ENCODE measurements at regions not wholly inside any gene's neighbourhood (a gene's known extent, or its start where the extent isn't known, plus 50 kb on each side); places are given as distances from the start of the nearest gene placed in this dataset.
"Not testable (repeated sequence)": the region's sequence is repeated elsewhere in the genome, so short reads cannot be mapped to it uniquely, and the experiment has no call there.

DNA sequence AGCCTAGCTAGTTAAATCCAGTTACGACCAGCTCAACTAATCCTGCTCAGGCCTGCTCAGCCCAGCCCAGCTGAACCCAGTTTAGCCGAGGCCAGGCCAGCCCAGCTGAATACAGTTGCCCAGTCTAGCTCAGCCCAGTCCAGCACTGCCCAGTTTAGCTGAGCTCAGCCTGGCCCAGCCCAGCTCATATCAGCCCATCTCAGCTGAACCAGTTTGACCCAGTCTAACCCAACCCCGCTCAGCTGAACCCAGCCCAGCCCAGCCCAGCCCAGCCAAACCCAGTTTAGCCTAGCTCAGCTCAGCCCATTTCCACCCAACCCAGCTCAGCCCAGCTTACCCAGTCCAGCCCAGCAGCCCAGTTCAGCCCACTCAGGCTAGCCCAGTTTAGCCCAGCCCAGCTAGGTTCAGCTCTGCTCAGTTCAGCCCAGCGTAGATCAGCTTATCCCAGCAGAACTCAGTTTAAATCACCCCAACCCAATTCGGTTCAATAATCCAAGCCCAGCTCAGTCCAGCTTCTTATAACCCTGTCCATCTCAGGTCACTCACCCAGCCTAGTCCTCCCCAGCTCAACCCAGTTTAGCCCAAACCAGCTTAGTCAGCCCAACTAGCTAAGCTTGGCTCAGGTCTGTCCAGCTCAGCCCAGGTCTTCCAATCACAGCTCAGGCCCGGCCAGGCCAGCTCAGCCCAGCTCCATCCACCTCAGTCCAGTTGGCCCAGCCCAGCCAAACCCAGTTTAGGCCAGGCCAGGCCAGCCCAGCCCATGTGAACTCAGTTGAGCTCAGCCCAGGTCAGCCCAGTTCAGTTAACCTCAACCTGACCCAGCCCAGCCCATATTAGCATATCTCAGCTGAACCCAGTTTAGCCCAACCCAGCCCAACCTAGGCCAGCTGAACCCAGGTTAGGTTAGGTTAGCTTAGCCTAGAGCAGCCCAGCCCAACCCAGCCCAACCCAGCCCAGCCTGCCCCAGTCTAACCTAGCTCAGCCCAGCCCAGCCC, 76.7 kb downstream of the TMEM121 start:
- H3K27me3 ChIP-seq (replicated peaks; ENCODE audit: insufficient read depth): no peaks in the 10 kb centered on the region
- no peaks in the 10 kb centered on the region for H3K36me3 ChIP-seq
- no peak overlapping the region for H3K4me3 ChIP-seq
- ATAC-seq (ENCODE audit: insufficient number of reproducible peaks, low FRiP score, low read depth): no peak
- H3K27ac ChIP-seq: no peak overlapping the region
- no peaks in the 10 kb centered on the region for H3K4me1 ChIP-seq (ENCODE audit: control insufficient read depth in 1 of 2, low read depth in 2 of 2)
- TF ChIP-seq, protein P1, sequence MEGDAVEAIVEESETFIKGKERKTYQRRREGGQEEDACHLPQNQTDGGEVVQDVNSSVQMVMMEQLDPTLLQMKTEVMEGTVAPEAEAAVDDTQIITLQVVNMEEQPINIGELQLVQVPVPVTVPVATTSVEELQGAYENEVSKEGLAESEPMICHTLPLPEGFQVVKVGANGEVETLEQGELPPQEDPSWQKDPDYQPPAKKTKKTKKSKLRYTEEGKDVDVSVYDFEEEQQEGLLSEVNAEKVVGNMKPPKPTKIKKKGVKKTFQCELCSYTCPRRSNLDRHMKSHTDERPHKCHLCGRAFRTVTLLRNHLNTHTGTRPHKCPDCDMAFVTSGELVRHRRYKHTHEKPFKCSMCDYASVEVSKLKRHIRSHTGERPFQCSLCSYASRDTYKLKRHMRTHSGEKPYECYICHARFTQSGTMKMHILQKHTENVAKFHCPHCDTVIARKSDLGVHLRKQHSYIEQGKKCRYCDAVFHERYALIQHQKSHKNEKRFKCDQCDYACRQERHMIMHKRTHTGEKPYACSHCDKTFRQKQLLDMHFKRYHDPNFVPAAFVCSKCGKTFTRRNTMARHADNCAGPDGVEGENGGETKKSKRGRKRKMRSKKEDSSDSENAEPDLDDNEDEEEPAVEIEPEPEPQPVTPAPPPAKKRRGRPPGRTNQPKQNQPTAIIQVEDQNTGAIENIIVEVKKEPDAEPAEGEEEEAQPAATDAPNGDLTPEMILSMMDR (IDR thresholded peaks at IDR 0.05): no peak
- no peak for DNase-seq (ENCODE audit: low spot score)
- H3K9me3 ChIP-seq: no peaks in the 10 kb centered on the region

DNA sequence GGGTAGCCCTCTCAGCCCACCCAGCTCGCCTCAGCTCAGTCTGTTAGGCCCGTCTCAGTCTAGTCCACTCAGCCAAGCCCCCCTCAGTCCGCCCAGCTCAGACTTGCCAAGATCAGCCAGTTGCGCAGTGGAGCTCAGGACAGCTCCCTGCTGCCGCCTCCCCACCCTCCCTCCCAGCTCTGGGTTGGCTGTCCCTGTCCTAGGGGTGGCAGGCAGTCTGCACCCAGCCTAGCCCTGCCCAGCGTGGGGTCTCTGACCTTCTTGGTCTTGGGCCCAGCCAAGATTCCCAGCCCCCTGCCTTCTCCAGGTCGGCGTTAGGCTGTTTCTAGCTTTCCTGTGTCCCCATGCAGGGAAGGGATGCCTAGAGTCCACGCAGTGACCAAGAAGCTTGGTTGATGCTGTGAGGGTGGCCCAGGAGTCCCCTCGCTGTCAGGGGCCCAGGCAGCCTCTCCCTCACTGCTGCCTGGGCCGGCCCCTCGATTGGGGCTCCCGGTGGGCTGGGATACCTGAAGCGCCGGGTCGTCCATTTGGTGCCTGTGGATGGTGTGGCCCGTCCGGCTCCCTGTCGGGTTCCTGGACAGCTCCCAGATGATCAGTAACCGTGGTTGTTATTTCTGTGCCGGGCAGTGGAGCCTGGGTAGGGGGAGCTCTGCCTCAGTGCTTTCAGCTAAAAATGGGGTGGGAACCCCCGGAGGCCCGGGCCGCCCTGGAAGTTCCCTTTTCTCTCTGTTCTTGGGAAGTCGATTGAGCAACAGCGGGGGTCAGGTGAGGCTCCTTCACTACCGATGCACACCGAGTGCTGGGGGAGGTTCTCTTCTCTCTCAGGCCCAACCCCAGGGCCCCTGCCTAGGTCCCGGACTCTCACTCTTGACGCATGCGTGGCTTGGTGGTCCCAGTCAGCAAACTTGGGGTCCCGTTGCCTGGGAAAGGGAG, 78.4 kb downstream of the TMEM121 start:
- DNase-seq (ENCODE audit: low spot score); ATAC-seq (ENCODE audit: insufficient number of reproducible peaks, low FRiP score, low read depth); H3K9me3 ChIP-seq; H3K36me3 ChIP-seq; H3K27ac ChIP-seq; H3K4me3 ChIP-seq; H3K4me1 ChIP-seq (ENCODE audit: control insufficient read depth in 1 of 2, low read depth in 2 of 2); H3K27me3 ChIP-seq (replicated peaks; ENCODE audit: insufficient read depth): not testable (repeated sequence)

DNA sequence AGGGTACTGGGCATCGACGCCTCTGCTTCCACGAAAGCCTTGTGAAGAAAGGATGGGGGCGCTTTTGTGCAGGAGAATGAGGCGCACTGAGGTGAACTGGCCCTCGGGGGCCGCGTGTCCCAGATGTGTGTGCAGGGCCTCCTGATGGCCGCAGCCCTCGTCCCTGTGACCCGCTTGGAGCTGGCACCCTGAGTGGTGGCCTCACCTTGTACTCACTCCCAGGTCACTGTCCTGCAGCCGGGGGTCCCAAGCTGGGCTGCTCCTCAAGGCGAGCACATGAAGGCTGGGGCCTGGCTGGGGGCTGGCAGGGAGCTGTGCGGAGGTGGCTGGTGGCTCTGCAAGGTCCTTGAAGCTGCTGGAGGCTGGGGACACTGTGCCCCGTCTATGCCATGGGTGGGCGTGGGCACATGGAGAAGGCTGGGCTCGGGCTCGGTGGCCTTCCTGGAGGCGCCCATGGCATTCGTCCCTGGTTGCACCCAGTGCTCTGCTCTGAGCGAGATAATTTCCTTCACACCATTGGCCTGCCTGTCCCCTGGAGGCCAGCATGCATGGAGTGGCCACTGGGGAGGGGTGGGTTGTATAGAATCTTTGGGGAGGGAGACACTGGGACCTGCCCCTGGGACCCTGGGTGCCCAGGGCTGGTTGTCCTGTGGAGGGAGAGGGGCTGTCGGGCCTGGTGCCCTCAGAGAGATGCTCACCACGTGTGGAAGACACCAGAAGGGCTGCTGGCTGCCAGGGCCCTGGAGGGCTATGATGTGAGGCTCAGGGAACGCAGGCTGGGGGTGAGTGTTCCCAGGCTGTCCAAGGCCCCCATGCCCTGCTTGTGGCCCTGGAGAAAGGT, 79.3 kb downstream of the TMEM121 start:
- Histone ChIP-seq H3K4me3 (no peak overlapping the region), H3K4me1 (ENCODE audit: control insufficient read depth in 1 of 2, low read depth in 2 of 2) (no peaks in the 10 kb centered on the region), H3K27ac (no peak overlapping the region), H3K36me3 (no peaks in the 10 kb centered on the region), H3K27me3 (replicated peaks; ENCODE audit: insufficient read depth) (no peaks in the 10 kb centered on the region), H3K9me3 (no peaks in the 10 kb centered on the region)
- DNase-seq (ENCODE audit: low spot score) (no peak), ATAC-seq (ENCODE audit: insufficient number of reproducible peaks, low FRiP score, low read depth) (no peak)
- TF ChIP-seq, protein P1 (IDR thresholded peaks at IDR 0.05): no peak

DNA sequence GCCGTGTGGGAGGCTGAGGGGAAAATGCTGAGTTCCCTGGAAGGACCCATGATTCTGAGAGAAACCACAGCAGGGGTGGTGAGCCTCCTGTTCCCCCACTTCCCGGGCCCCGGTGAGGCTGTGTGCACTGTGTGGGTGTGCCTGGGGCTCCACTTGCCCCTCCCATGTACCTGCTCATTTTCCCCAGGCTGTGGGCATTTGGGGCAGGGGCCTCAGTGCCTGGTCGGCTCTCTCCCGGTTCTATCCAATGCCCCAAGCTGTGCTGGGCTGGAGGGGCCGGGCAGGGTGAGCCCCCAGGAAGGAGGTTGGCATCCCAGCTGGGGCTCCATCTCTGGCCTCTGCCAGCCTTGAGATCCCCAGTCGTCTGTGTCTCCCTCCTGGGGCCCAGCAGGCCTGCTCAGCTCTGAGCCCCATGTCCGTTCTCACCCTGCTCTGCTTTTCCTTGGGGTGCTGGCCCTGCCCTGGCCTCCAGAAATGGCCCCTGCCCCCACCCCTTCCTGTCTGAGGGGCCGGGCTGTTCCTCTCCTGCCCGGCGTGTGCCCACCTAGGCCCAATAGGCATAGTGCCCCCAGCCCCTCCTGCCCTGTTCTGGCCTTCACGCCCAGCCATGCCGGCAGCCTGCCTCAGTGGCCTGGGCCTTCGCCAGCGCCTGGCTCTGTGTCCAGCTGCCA, 80.1 kb downstream of the TMEM121 start:
- H3K36me3 ChIP-seq; H3K4me3 ChIP-seq; DNase-seq (ENCODE audit: low spot score); H3K4me1 ChIP-seq (ENCODE audit: control insufficient read depth in 1 of 2, low read depth in 2 of 2); ATAC-seq (ENCODE audit: insufficient number of reproducible peaks, low FRiP score, low read depth); H3K27ac ChIP-seq; H3K9me3 ChIP-seq; H3K27me3 ChIP-seq (replicated peaks; ENCODE audit: insufficient read depth): not testable (repeated sequence)

DNA sequence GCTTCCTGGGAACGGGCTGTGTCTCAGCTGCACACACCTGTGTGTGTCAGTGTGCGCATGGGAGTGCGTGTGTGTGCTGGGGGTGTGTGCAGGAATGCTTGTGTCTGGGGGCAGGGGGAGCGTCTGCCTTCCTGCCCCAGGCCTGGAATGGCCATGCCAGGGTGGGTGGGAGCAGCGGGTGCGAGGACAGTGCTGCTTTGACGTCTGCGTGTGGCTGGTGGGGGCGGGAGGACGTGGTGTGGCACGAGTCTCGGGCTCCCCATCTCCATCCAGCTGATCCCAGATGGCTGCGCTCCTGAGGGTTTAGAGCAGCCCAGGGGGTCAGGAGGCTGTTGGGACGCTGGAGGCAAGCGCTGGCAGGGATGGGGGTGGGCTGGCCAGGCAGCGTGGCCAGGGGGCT, 80.6 kb downstream of the TMEM121 start:
- not testable (repeated sequence) for H3K9me3 ChIP-seq; H3K4me3 ChIP-seq; ATAC-seq (ENCODE audit: insufficient number of reproducible peaks, low FRiP score, low read depth); H3K27ac ChIP-seq; H3K36me3 ChIP-seq; H3K27me3 ChIP-seq (replicated peaks; ENCODE audit: insufficient read depth); DNase-seq (ENCODE audit: low spot score); H3K4me1 ChIP-seq (ENCODE audit: control insufficient read depth in 1 of 2, low read depth in 2 of 2)

DNA sequence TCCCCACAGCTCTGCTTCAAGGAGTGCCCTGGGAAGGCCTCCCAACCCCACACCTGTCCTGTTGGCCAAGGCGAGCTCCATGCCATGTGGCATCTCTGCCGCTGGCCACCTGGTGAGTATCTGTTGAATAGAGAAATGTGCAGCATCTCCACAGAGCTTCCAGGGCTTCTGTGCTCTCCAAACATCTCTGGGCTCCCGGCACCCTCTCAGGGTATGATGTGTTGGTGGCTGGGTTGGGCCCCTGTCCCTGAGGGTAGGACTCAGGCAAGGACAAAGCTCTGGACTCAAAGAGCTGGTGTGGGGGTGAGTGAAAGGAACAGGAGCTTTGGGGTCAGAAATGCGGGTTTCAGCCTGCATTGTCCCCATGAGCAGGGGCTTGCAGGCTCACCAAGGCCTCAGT, 88.6 kb downstream of the TMEM121 start:
- H3K9me3 ChIP-seq; H3K27ac ChIP-seq; H3K27me3 ChIP-seq (replicated peaks; ENCODE audit: insufficient read depth); H3K36me3 ChIP-seq; DNase-seq (ENCODE audit: low spot score); H3K4me3 ChIP-seq; ATAC-seq (ENCODE audit: insufficient number of reproducible peaks, low FRiP score, low read depth); H3K4me1 ChIP-seq (ENCODE audit: control insufficient read depth in 1 of 2, low read depth in 2 of 2): not testable (repeated sequence)

DNA sequence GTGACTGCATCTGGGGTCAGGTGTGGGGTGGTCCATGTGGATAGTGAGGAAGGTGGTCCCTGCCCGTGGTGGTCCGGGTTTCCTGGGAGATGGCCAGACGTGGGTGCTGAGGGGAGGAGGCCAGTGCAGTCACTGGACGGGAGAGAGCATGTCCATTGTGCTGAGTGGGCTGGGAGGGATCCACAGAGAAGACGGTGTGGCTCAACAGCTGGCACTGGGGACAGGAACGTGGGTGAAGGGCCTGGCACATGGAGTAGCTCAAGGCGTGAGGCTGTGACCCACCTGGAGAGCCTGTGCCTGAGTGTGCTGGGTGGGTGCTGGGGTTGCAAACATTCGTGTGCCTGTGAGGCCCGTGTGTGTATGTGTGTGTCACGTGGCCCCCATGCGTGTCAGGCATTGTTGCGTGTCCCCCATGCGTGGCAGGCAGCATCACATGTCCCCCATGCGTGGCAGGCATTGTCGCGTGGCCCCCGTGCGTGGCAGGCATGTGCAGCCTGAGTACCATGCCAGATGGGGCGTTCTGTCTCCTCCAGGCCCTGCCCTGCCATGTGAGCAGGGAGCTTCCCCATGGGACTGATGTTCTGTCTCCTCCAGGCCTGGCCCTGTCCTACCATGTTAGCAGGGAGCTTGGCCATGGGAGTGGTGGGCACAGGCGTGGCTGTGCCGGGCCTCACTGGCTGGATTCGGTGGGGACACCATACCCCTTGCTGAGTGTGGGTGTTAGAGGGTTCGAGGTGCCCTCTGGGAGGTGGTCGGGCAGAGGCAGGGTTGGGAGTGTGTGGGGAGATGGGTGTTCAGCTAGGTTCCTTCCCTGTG, 89.8 kb downstream of the TMEM121 start:
- H3K4me3 ChIP-seq; H3K9me3 ChIP-seq; H3K36me3 ChIP-seq; H3K27me3 ChIP-seq (replicated peaks; ENCODE audit: insufficient read depth); ATAC-seq (ENCODE audit: insufficient number of reproducible peaks, low FRiP score, low read depth); H3K27ac ChIP-seq; H3K4me1 ChIP-seq (ENCODE audit: control insufficient read depth in 1 of 2, low read depth in 2 of 2); DNase-seq (ENCODE audit: low spot score): not testable (repeated sequence)
